Upper lobe of right lung (tissue), 1 donor: ENCODE measurements at regions not wholly inside any gene's neighbourhood (a gene's known extent, or its start where the extent isn't known, plus 50 kb on each side); places are given as distances from the start of the nearest gene placed in this dataset.
A peak's percentile ranks its signal among the peaks of the same experiment; 100 is the strongest.
"Not testable (repeated sequence)": the region's sequence is repeated elsewhere in the genome, so short reads cannot be mapped to it uniquely, and the experiment has no call there.

ENCODE experiments used
- ATAC-seq: fragments of 200-7000 bp; cut with Tn5 transposase; one replicate; pipeline ENCODE4 v1.9.1; 2020; ENCODE audit warnings: mild to moderate bottlenecking, moderate library complexity
- DNase-seq: peaks from one replicate; pipeline ENCODE4 v3.0.0-alpha.2; 2020
- H3K27ac ChIP-seq: fragments of 200-600 bp; one replicate; pipeline ENCODE4 v1.8.0; 2022
- H3K27me3 ChIP-seq: fragments of 200-600 bp; one replicate; pipeline ENCODE4 v1.8.0; 2022; ENCODE audit warnings: mild to moderate bottlenecking
- H3K36me3 ChIP-seq: fragments of 200-600 bp; one replicate; pipeline ENCODE4 v1.8.0; 2022
- H3K4me1 ChIP-seq: fragments of 200-600 bp; one replicate; pipeline ENCODE4 v1.8.0; 2022
- H3K4me3 ChIP-seq: fragments of 200-600 bp; one replicate; pipeline ENCODE4 v1.8.0; 2022; ENCODE audit warnings: mild to moderate bottlenecking
- H3K9me3 ChIP-seq: fragments of 200-600 bp; one replicate; pipeline ENCODE4 v1.8.0; 2022
- intact Hi-C: fragments of 100-400 bp; cut with DNase I; formaldehyde crosslinking; loops from one replicate; pipeline ENCODE4 v1.11.0; 2022
- donor health status: DM: no; HTN: yes; CAD: no; lungs with severe emphysema.

DNA sequence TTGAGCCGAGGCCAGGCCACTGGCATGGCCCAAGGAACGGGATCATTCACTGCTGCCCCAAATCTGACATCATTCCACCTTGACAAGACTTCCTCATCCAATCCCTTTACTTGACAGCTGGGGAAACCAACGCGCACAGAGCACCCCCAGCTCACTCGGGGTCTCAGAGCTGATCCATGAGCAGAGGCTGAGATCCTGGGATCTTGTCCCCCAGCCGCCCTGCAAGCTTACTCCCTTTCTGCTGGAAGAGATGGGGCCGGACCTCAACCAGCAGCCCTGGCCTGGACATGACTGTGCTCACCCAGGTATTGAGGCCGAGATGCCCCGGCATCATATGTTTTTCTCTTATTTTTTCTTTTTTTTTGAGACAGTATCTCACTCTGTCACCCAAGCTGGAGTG lies 161.6 kb downstream of the GGTLC3 start:
- H3K4me1 ChIP-seq, H3K4me3 ChIP-seq, H3K9me3 ChIP-seq, intact Hi-C loops, H3K27ac ChIP-seq, H3K36me3 ChIP-seq, H3K27me3 ChIP-seq, ATAC-seq: not testable (repeated sequence)
- peak; percentile 28 for DNase-seq
